ENCODE measurements at regions not wholly inside any gene's neighbourhood (a gene's known extent, or its start where the extent isn't known, plus 50 kb on each side); places are given as distances from the start of the nearest gene placed in this dataset.
"Not testable (repeated sequence)": the region's sequence is repeated elsewhere in the genome, so short reads cannot be mapped to it uniquely, and the experiment has no call there.

DNA sequence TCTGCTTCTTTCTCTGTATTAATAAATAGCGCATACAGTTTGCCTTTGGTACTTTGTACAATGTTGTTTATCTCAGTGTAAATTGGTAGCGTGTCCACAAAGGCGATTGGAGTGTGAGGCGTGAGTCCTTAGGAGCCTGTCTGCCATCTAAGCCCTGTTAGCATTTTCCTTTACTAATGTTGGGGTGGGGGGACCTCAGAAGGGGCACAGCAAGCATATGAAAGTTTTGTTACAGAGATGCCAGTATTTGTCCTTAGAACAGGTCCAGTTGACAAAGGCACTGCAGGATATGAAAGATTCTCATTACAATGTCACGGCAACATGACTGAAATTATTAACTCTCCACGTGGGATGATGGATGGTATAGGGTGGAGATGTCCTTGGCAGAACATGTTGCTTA lies 796.8 kb upstream of the TPTE start:
- H3K4me1 ChIP-seq (ENCODE audit: control insufficient read depth in 4 of 4, insufficient read depth in 4 of 4, low read length in 3 of 4); H3K9ac ChIP-seq (ENCODE audit: low read depth in 1 of 2, low read length in 2 of 2); H3K36me3 ChIP-seq (ENCODE audit: control insufficient read depth in 4 of 4, insufficient read depth in 3 of 4, low read depth in 1 of 4, low read length in 3 of 4); H3K9me3 ChIP-seq (ENCODE audit: control insufficient read depth in 4 of 4, low read length in 3 of 4); DNase-seq (ENCODE audit: low spot score); H3K27ac ChIP-seq (ENCODE audit: low read depth in 1 of 2, low read length in 2 of 2); H3K4me3 ChIP-seq (ENCODE audit: low read depth in 1 of 3, low read length in 3 of 3); H3K27me3 ChIP-seq (ENCODE audit: control insufficient read depth in 4 of 4, insufficient read depth in 4 of 4, low read length in 3 of 4): not testable (repeated sequence)
- 52% methylated on average over 6 of the region's 6 CpGs for WGBS

DNA sequence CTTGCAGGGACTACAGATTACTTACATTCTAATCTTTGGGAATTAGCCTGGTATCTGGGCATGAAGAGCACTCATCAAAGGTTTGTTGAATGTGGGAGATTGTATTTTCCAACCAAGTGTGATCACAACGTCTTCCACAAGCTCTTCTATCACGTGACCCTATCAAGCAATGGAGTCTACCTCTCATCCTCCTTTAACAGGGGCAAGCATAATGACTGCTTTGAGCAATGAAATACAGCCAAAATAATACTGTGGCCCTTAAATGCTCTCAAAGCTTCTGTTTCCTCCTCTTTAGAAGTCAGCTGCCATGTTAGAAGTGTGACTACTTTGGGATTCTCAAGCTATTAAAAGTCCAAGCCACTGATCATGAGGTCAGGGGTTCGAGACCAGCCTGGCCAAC lies 794.2 kb upstream of the TPTE start:
- not testable (repeated sequence) for H3K9me3 ChIP-seq (ENCODE audit: control insufficient read depth in 4 of 4, low read length in 3 of 4); DNase-seq (ENCODE audit: low spot score)

DNA sequence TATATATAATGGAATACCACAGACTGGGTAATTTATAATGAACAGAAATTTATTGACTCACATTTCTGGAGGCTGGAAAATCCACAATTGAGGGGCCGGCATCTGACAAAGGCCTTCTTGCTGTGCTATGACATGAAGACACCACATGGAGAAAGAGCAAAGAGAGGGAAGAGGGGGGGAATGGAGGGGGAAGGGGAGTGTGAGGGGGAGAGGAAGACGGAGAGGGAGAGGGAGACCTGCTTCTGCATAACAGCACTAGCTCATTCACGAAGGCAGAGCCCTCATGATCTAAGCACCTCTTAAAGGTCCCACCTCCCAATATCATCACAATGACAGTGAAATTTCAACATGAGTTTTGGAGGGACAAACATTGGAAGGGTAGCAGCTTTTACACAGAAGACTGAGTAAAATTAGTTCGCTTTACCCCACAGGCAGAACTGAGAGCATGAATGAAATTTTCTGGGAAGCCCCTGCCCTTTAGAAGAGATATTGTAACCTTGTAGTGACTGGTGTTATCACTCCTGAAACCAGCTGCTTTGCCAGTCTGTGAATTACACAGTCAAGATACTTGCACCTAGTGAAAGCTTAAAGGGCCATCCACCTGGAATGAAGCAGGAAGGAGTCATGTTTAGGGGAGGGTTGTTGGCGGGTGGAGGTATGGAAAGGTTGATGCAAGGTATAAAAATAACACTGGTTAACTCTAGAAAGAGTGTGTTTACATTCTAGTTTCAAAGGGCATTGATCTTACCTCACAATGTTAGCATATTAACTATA lies 793.0 kb upstream of the TPTE start:
- H3K27me3 ChIP-seq (ENCODE audit: control insufficient read depth in 4 of 4, insufficient read depth in 4 of 4, low read length in 3 of 4); H3K27ac ChIP-seq (ENCODE audit: low read depth in 1 of 2, low read length in 2 of 2); H3K4me1 ChIP-seq (ENCODE audit: control insufficient read depth in 4 of 4, insufficient read depth in 4 of 4, low read length in 3 of 4); H3K36me3 ChIP-seq (ENCODE audit: control insufficient read depth in 4 of 4, insufficient read depth in 3 of 4, low read depth in 1 of 4, low read length in 3 of 4); H3K4me3 ChIP-seq (ENCODE audit: low read depth in 1 of 3, low read length in 3 of 3); H3K9ac ChIP-seq (ENCODE audit: low read depth in 1 of 2, low read length in 2 of 2); DNase-seq (ENCODE audit: low spot score); H3K9me3 ChIP-seq (ENCODE audit: control insufficient read depth in 4 of 4, low read length in 3 of 4): not testable (repeated sequence)
- 44% methylated on average over 5 of the region's 5 CpGs for WGBS

More for the DNA sequence above, 794.2 kb upstream of the TPTE start:
- H3K36me3 ChIP-seq (ENCODE audit: control insufficient read depth in 4 of 4, insufficient read depth in 3 of 4, low read depth in 1 of 4, low read length in 3 of 4); H3K27ac ChIP-seq (ENCODE audit: low read depth in 1 of 2, low read length in 2 of 2); H3K4me1 ChIP-seq (ENCODE audit: control insufficient read depth in 4 of 4, insufficient read depth in 4 of 4, low read length in 3 of 4); H3K4me3 ChIP-seq (ENCODE audit: low read depth in 1 of 3, low read length in 3 of 3); H3K9ac ChIP-seq (ENCODE audit: low read depth in 1 of 2, low read length in 2 of 2); H3K27me3 ChIP-seq (ENCODE audit: control insufficient read depth in 4 of 4, insufficient read depth in 4 of 4, low read length in 3 of 4): not testable (repeated sequence)
- 23% methylated on average over 3 of the region's 3 CpGs for WGBS

DNA sequence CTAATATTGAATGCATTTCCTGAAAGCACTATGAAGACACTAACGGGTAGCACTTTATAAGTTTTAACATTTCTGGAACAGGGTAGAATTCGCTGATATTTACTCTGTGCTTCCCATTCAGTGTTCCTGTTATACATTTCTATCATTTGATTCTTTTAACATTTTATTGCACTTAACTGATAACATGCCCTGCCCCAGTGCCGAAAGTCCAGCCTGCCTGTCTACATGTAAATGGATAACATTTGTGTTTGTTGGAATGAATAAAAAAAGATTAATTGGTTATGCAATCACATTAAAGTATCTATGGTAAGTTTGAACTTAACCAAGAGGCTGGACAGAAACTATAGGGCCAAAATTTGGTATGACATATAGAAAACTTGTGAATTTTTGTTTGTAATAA lies 790.5 kb upstream of the TPTE start:
- Histone ChIP-seq H3K36me3 (ENCODE audit: control insufficient read depth in 4 of 4, insufficient read depth in 3 of 4, low read depth in 1 of 4, low read length in 3 of 4) (no peaks in the 10 kb centered on the region), H3K27me3 (ENCODE audit: control insufficient read depth in 4 of 4, insufficient read depth in 4 of 4, low read length in 3 of 4) (no peaks in the 10 kb centered on the region), H3K9me3 (ENCODE audit: control insufficient read depth in 4 of 4, low read length in 3 of 4) (peaks cover 0 to 6% (median 3%) of the 10 kb centered on the region in 4 donors), H3K27ac (ENCODE audit: low read depth in 1 of 2, low read length in 2 of 2) (no peak overlapping the region), H3K4me1 (ENCODE audit: control insufficient read depth in 4 of 4, insufficient read depth in 4 of 4, low read length in 3 of 4) (no peaks in the 10 kb centered on the region), H3K4me3 (ENCODE audit: low read depth in 1 of 3, low read length in 3 of 3) (no peak overlapping the region), H3K9ac (ENCODE audit: low read depth in 1 of 2, low read length in 2 of 2) (no peak overlapping the region)
- DNase-seq (ENCODE audit: low spot score), result no peak
- 59% methylated on average over 3 of the region's 3 CpGs for WGBS
- TF ChIP-seq HNF4G (IDR thresholded peaks at IDR 0.05) (no peak), RAD21 (IDR thresholded peaks at IDR 0.05) (no peak), TAF1 (conservative IDR thresholded peaks at IDR 0.05) (no peak), NR2F2 (IDR thresholded peaks at IDR 0.05) (no peak), EGR1 (IDR thresholded peaks at IDR 0.05; ENCODE audit: low read depth in 2 of 2) (no peak), FOXA2 (IDR thresholded peaks at IDR 0.05) (no peak), YY1 (IDR thresholded peaks at IDR 0.05) (no peak), JUND (IDR thresholded peaks at IDR 0.05) (no peak), RXRA (IDR thresholded peaks at IDR 0.05) (no peak), SP1 (IDR thresholded peaks at IDR 0.05) (no peak), FOXA1 (IDR thresholded peaks at IDR 0.05) (no peak), GABPA (IDR thresholded peaks at IDR 0.05 in 1 of 2, conservative IDR thresholded peaks at IDR 0.05 in 1 of 2) (no peak)
- TF ChIP-seq, protein P1, sequence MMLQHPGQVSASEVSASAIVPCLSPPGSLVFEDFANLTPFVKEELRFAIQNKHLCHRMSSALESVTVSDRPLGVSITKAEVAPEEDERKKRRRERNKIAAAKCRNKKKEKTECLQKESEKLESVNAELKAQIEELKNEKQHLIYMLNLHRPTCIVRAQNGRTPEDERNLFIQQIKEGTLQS (IDR thresholded peaks at IDR 0.05), result no peak
- TF ChIP-seq, protein P2, sequence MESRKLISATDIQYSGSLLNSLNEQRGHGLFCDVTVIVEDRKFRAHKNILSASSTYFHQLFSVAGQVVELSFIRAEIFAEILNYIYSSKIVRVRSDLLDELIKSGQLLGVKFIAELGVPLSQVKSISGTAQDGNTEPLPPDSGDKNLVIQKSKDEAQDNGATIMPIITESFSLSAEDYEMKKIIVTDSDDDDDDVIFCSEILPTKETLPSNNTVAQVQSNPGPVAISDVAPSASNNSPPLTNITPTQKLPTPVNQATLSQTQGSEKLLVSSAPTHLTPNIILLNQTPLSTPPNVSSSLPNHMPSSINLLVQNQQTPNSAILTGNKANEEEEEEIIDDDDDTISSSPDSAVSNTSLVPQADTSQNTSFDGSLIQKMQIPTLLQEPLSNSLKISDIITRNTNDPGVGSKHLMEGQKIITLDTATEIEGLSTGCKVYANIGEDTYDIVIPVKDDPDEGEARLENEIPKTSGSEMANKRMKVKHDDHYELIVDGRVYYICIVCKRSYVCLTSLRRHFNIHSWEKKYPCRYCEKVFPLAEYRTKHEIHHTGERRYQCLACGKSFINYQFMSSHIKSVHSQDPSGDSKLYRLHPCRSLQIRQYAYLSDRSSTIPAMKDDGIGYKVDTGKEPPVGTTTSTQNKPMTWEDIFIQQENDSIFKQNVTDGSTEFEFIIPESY (IDR thresholded peaks at IDR 0.05), result no peak
- TF ChIP-seq, protein P3, sequence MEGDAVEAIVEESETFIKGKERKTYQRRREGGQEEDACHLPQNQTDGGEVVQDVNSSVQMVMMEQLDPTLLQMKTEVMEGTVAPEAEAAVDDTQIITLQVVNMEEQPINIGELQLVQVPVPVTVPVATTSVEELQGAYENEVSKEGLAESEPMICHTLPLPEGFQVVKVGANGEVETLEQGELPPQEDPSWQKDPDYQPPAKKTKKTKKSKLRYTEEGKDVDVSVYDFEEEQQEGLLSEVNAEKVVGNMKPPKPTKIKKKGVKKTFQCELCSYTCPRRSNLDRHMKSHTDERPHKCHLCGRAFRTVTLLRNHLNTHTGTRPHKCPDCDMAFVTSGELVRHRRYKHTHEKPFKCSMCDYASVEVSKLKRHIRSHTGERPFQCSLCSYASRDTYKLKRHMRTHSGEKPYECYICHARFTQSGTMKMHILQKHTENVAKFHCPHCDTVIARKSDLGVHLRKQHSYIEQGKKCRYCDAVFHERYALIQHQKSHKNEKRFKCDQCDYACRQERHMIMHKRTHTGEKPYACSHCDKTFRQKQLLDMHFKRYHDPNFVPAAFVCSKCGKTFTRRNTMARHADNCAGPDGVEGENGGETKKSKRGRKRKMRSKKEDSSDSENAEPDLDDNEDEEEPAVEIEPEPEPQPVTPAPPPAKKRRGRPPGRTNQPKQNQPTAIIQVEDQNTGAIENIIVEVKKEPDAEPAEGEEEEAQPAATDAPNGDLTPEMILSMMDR (IDR thresholded peaks at IDR 0.05; ENCODE audit: low read depth, low read length, missing input control), result no peak
- TF ChIP-seq, protein P4, sequence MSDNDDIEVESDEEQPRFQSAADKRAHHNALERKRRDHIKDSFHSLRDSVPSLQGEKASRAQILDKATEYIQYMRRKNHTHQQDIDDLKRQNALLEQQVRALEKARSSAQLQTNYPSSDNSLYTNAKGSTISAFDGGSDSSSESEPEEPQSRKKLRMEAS (IDR thresholded peaks at IDR 0.05), result no peak
- TF ChIP-seq, protein P5, sequence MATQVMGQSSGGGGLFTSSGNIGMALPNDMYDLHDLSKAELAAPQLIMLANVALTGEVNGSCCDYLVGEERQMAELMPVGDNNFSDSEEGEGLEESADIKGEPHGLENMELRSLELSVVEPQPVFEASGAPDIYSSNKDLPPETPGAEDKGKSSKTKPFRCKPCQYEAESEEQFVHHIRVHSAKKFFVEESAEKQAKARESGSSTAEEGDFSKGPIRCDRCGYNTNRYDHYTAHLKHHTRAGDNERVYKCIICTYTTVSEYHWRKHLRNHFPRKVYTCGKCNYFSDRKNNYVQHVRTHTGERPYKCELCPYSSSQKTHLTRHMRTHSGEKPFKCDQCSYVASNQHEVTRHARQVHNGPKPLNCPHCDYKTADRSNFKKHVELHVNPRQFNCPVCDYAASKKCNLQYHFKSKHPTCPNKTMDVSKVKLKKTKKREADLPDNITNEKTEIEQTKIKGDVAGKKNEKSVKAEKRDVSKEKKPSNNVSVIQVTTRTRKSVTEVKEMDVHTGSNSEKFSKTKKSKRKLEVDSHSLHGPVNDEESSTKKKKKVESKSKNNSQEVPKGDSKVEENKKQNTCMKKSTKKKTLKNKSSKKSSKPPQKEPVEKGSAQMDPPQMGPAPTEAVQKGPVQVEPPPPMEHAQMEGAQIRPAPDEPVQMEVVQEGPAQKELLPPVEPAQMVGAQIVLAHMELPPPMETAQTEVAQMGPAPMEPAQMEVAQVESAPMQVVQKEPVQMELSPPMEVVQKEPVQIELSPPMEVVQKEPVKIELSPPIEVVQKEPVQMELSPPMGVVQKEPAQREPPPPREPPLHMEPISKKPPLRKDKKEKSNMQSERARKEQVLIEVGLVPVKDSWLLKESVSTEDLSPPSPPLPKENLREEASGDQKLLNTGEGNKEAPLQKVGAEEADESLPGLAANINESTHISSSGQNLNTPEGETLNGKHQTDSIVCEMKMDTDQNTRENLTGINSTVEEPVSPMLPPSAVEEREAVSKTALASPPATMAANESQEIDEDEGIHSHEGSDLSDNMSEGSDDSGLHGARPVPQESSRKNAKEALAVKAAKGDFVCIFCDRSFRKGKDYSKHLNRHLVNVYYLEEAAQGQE (IDR thresholded peaks at IDR 0.05), result no peak
